Cerebellar cortex (tissue), 1 donor: ENCODE measurements at regions not wholly inside any gene's neighbourhood (a gene's known extent, or its start where the extent isn't known, plus 50 kb on each side); places are given as distances from the start of the nearest gene placed in this dataset.
A peak's percentile ranks its signal among the peaks of the same experiment; 100 is the strongest.

ENCODE experiments used
- DNase-seq: peaks from one replicate; pipeline ENCODE4 v3.0.0-alpha.2; 2015; ENCODE audit warnings: low spot score

DNA sequence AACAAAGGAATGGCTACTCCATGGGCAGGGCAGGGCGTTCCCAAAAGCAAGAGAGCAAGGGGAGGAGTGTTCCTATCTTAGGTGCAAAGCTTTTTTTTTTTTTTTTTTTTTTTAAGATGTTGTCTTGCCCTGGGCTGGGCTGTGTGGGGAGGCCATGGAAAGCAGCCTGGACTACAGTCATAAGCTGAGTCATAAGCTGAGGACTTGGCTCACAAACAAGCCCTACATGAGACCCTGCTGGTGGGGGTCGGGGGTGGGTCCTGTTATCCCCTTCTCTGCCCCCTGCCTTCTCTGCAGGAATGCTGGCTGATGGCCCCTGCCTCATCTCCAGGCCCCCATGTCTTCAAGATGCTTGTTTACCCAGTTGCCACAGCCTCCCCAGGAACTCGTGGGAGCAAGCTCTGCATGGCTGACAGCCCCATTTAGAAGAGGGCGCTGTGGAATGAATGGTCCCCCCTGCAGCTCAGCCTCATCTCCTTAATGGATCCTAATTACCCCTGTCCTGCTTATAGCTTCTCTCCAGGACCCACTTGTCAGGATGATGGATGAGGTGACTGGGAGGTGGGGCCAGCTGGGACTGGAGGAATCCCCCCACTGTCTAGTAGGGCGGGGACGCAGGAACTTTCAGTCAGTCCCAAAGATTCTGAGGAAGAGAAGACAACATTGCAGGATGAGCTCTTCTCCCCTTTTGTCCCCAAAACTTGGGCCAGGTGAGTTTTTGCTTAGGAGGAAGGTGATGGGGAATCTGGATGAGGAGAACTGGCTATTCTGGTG, 340.8 kb upstream of the PODXL start:
- no peak for DNase-seq

DNA sequence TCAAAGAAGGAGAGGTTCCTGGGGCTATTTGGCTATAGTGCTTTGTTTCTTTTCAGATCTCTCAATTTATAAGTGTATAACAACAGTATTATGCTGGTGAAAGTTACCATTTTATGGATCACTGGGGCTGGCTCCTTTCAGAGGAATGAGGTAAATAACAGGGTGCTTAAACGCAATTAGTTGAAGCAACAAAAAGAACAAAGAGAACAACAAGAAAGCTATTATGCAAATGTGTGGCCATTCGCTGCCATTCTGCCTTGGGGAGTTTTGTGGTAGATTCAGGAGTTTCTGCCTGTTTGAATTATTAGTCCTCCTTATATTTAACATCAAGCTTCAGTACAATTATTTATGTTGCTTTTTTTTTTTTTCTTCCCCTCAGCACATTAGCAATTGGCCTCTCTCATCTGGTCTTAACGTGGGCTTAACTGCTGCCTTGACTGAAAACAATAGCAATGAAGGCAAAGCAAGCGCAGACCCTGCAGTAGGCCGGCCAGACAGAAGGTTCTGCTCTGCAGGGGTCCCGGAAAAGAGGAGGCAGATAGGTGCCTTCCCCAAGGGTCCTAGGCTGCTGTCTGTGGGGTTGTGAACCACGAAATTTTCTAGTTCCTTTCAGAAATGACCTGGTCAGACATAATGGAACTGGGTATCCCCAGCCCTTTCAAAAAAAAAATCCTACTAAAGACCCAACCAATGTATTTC, 339.9 kb upstream of the PODXL start:
- DNase-seq = no peak

DNA sequence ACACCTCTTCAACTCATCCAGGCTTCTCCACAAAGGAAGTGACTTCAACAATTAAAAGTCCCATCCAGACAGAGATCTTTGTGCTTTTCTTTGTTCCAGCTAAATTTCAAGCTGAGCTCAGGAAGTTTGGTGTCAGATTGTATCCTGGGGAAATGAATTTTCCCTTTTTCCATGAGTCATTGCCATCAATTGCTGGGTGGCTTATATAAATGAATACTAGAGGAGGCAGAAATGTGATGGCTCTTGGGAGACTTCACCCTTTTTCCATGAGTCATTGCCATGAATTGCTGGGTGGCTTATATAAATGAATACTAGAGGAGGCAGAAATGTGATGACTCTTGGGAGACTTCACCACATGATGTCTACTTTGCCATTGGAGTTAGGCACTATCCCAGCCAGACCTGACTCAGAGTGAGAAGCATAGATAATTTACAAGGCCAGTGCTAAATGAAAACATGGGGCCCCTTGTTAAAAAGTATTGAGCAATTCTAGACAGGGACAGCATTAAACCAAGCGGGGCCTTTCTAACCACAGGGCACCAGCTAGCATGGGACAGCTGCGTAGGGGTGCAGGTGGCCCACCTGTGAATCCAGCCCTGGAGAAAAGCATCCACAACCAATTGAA, 339.2 kb upstream of the PODXL start:
- DNase-seq = no peak

DNA sequence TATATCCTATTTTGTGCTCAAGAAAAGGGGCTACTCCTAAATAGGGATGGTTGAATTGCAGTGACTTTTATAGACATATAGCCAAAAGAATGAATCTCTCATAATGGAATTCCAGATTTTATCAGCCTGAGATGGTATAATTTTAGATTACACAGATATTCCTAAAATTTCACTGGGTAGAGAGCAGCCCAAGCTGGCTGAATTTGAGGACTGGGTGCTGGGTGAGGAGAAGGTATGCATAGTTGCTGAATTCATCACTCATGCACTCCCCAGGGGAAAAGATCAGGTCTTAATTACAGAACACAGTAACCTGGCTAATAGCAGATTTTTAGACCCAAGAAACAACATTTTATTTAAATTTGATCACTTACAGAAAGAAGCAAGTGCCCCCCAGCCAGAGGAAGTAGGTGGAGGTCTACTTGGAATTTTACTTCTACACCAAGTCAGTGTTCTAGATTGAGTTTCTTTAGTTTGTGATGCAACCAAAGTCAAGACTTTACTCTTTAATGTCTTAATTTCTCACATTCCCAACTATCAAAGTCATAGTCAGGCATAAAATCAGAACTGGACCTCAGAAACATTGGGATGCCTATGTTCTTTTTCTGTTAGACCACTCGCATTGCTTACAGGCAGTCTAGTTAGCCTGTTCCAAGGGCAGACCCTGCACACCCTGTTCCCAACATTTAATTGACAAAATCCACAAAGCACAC, 337.4 kb upstream of the PODXL start:
- no peak for DNase-seq

DNA sequence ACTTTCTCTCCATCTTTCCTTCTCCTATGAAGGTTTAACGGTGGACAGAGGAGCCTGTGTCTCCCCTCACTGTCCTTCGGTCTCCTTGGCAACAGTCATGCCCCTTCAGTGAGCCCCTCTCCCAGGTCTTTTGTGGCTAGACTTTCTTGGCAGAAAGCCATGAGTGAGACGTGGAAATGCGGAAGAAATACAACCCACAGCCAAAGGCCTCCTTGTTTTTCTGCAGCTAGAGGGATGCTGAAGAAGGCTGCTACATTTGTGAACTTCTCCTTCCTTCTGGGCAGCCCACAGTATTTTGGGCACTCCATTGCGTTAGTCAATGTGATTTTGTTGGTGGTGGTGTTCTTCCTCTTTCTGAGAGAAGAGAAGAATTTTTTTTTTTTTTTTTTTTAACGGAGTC, 333.7 kb upstream of the PODXL start:
- DNase-seq = no peak

DNA sequence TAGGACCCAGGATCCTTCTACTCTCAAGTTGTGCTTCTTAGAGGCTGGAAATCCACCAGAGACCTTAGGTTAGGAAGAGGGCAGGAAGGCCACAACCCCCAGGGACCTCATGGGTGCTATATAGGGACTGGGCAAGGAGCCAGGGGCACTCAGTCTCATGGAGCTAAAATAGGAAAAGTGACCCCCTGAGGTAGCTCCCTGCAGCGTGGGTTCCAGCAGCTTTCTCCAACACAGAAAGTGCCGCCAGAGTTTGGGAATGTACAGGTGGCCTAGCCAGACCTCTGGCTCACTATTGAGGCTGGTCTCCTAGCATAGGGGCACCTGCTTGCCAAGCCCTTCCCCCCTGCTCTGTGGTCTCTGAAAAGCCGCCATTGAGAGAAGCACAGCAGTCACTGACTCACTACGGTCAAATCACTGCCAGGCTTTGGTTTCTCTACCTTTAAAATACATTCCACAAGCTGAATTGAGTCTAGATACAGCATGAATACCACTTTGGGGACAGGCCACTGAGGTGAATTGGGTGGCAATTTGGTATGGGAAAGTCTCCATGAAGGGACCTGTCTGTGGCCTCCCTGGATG, 333.2 kb upstream of the PODXL start:
- DNase-seq = no peak

DNA sequence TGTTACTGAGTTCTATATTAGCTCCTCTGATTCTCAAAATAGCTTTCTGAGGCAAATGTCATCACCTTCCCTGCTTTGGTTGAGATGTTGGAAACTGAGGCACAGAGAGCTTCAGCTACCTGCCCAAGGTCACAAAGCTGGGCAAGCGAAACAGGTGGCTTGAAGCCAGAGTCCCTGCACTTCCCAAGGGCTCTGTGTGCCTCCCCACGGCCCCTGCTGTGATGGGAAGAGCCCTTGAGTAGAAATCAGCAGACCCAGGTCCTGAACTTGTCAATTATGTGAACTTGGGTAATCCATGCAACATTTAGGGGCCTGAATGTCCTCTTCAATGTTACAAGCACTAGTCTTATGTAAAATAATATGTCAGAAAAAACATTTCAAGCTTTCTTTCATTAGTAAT, 327.3 kb upstream of the PODXL start:
- no peak for DNase-seq

DNA sequence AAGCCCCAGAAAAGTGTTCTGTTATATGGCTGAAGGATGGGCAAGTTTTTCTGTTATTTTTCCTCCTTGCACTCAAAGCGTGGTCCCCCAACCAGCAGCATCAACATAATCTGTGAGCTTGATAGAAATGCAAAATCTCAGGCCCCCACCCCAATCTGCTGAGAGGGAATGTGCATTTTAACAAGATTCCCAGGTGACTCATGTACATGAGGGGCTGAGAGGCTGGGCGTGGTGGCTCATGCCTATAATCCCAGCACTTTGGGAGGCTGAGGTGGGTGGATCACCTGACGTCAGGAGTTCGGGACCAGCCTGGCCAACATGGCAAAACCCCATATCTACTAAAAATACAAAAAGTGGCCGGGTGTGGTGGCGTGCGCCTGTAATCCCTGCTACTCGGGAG, 326.8 kb upstream of the PODXL start:
- DNase-seq = no peak

DNA sequence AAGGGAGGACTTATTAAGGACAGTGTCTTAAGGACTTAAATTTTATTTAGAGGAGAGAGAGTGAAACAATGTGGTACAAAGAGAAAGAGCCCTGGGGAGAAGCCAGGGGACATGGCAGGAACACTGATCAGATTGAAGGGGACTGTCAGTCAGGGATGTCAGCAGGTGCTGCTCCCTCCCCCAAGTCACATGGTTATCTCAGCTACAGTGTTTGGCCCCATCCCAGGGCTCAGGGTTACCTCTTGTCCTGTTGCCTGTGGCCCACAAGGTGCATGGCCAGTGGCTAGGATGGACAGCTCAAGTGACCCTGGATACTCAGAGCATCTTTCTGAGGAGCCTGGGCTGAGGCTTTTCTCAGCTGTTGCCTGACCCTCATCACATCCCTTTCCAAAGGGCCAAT, 325.9 kb upstream of the PODXL start:
- no peak for DNase-seq

DNA sequence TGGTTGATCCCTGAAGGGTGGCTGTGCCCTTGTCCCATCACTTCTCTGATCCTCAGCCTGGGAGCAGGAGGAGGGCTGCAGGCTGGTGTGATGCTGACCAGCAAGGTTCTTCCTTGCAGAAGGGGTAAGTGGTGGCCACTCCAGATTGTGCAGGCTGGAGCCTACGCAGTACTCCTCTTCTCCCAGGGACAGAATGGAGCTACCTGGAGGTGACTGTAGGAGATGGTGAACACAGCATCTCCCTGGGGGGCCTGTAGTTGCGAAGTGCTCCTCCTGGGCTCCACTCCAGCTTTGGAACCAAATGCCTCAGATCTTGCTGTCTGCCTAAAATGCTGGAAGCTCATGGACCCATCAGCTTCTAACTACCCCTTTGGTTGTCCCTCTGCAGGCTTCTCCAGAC, 323.6 kb upstream of the PODXL start:
- DNase-seq = peak; percentile 6

DNA sequence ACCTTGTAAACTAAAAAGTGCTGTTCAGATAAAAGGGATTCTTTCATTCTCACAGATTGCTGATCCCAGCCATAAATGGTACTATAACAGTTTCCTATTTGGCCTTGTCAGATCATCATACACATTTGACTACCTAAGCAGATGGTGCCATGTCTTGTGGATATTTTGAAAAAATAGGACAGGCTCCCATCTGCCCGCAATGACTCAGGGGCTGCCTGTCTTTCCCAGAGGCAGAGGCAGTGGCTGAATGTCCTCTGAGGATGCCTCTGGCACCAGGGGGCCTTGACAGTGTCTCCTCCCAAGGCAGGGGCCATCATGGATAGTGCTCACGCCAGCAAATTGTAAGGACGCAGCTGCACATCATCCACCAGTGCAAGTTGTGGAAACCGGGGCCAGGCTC, 323.0 kb upstream of the PODXL start:
- DNase-seq = peak; percentile 73

DNA sequence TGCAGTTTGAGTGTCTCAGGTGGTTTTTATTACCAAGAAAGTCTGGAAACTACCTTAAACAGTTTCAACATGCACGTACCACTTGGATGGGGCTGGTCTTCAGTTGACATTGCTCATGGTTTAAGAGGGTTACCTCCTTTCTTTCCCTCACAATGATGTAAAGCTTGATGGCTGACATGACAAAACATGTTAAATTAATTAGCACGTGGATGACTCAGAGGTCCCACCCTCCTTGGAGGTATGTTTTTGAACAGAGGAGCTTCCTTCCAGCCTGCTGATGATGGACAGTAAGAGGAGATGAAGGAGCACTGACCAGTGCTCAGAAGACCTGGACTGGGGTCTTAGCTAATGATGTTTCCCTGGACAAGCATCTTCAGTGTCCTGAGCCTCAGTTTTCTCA, 322.3 kb upstream of the PODXL start:
- DNase-seq = no peak

DNA sequence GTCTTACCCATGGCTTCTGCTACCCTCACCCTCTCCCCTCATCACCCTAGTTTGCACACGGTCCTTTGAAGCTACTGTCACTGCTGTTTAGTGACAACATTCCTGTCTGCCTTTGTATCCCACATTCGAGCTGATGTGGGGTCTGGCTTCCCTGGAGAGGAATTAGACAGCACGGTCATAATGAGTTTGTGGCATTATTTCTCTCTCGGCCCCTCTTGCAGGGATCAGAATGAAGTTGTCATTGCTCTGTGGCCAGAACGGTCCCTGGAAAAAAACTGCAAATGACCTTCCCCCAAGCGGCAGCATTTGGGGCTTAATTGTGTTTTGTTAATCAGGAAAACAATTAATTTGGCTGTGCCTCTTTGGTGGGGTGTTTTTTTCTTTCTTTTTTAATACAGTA, 317.2 kb upstream of the PODXL start:
- peak; percentile 10 for DNase-seq

DNA sequence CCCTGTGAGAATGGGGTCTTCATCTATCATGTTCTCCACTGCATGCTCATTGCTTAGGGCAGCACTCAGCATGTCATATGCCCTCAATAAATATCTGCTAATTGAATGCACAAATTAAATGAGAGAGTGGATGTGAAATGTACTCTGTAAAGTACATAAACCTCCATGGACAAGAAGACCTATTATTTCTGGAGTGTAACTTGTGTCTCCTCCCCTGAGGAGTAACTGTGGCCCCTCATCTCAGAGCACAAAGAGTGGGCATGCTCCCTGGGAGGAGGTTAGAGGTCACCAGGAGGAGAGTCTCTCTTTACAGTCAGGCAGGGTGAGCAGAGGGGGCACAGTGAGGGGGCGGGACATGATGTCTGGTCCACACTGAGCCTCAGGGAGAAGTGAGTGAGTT, 313.6 kb upstream of the PODXL start:
- no peak for DNase-seq

DNA sequence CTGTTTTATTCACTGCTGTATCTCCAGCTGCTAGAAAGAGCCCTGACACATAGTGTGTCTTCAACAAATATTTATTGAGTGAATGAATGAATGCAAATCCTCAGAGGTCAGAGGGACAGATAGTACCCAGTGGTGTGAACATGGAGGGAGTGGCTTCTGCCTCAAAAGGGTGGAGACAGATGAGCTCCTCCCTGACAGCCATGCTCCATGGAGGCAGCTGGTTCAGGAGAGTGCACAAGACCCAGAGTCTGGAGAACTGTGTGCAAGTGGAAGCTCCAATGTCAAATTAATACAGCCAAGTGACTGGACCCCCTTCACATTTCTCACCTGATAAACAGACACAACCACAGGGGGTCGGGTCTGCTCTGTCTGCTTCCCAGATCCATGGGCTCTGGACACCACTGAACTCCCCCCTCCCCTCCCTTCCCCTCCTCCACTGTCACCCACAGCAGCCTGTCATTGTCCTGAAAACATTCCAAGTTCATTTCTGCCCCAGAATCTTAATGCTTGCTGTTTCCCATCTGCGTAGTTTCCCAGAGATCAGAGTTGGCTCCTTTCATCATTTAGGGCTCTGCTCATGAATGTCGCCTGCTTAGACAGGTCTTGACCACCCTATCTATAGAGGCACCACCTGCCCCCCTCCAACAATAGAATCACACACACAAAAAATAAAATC, 312.9 kb upstream of the PODXL start:
- no peak for DNase-seq

DNA sequence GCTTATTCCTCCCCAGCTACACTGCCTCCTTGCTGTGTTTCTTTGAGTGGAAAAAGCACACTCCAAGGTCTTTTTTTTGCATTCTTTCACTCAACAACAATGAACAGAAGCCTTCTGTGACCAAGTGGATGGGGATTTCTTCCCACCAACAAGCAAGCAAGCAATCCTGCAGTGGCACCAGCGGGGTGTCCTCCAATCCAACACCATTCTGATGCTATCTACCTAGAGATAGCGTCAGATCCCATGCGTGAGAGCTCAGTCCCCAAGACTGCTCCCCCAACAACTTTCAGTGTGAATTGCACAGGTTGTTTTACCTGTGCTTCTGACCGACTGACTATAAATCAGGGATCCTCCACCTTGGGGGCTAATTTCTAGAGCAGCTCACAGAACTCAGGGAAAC, 311.0 kb upstream of the PODXL start:
- no peak for DNase-seq

DNA sequence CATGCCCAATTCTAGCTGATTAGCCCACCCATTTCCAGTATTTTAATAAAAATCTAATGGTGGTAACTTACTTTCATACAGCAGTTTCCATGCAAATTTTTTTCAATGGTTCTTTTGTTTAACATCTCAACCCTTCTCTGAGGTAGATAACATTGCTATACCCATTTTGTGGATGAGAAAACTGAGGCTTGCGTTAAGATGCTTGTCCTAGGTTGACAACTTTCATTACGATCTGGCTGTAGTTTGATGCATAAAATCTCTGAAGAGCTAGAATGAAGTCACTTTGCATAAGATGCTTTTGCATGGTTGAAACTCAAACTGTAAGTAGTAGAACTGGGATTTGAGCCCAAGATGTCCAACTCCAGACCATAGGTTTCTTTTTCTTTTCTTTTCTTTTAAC, 309.5 kb upstream of the PODXL start:
- DNase-seq = no peak

DNA sequence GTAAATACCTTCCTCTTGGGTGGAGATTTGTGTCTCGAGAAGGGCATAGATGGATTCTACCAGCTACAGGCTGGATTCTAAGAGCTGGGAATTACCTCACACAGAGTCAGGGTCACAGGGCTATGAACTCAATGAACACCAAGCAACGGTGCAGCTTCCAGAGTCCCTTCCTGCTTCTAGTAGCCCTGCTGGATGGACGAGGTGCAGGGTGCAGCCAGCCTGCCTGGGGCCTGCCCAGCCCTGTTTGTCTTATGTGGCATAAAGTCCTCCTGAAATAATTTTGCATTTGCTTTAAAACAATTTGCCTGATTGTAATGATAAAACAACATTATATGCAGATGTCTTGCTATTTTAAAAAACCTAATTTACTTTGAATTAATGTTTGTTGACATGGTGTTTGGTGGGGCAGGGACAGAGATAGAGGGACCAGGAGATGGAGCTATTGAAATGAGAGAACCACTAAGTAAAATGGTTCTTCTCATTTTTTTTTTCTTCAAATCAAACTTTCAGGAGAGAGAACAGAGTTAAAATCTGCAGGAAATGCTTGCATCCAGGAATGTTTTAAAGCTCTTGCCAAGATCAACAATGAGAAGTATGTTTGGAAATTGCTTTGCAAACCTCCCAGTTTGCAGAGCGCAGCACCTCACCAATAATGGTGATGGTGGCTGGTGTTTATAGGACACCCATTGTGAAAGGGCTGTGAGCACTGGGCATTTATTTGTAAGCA, 305.4 kb upstream of the PODXL start:
- no peak for DNase-seq

DNA sequence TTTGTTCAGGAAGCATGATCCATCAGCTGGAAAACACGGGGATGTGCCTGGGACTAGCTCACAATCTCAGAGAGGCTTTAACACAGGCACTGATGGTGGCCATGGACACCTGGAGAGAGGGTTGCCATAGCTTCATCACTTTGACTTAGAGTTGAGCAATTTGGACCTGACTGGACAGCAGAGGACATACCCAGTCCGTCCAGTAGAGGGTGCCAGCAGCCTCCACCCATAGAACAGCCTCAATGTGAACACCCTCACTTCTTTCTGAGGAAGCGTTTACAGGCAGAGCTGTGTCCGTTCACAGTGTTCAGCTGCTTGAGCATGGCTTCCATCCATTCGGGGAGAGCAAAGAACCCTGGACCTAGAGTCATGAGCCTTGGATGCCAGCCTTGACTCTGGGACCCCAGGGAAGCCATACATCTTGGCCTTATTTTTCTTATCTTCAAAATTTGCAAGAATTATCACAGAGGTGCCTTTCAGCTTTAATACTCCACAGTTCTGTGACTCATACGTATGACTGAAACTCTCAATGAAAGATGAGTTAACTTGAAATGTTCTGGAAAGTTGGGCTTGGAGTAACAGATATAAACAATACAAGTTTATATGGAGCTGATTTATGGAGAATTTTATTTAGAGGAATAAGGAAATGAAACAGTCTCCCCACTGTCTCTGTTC, 302.9 kb upstream of the PODXL start:
- DNase-seq = peak; percentile 58

DNA sequence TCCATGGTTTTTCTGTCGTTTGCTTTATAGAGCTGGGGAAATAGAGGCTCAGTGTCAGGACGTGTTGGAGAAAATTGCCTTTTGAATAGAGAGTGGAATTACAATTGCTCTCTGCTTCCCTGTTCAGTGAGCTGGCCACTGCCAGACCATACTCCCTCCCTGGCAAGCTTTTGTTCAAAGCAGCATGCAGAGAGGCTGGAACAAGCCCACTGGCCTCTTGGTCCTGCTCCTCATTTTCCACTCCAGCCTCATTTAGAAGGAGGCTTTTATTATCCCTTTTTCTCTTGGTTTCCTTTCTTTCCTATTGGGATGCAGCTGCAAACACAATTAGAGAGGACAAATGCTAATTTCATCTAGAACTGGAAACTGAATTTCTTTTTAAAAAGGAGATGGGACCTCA, 302.2 kb upstream of the PODXL start:
- DNase-seq = peak; percentile 13

DNA sequence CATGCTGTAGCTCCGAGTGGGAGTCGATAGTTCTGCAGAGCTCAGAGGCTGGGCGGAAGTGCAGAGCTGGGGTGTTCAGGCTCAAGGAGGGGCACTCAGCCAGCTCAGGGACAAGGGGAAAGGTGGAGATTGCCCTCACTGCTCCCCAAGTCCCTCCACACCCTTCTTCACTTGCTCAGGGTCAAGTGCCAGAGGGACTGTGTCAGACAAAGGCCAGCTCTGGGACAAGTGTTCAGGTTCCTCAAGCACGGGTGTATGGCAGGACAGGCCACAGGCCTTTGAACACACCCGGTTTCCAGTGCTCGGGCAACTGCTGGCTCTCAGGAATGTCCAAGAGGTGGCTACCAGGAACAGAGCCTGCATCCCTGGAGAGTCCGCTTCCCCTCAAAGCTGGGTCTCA, 293.0 kb upstream of the PODXL start:
- no peak for DNase-seq
